RPMI7951 (cell line): ENCODE measurements at regions not wholly inside any gene's neighbourhood (a gene's known extent, or its start where the extent isn't known, plus 50 kb on each side); places are given as distances from the start of the nearest gene placed in this dataset.
A peak's percentile ranks its signal among the peaks of the same experiment; 100 is the strongest.

ENCODE experiments used
- DNase-seq: peaks from one replicate; pipeline ENCODE4 v3.0.0-alpha.2; 2012; ENCODE audit warnings: low read depth

DNA sequence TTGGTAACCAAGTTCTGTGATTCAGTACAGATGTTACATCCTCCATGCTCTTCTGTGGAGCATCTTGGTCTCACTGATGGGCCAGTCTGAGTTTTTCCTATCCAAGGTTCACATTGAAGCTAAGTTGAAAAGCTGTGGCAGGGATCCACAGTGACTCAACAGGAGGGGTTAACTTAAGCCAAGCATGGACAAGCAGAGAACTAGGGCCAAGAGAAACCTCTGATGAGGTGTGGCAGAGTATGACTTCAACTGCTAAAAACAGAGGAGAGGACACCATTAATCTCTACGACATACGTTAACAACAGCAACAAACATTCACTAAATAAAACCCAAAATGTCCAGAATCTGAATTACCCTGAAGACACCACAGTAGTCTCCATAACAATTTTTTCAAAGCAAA lies 268.1 kb upstream of the UBE2E2 start:
- no peak for DNase-seq

- DNase-seq: no peak
Observed at GRCh38 chr3:22937536-22937935, 265.6 kb upstream of the UBE2E2 start.

- no peak for DNase-seq
Observed at GRCh38 chr3:22938739-22939138, 264.4 kb upstream of the UBE2E2 start.

DNA sequence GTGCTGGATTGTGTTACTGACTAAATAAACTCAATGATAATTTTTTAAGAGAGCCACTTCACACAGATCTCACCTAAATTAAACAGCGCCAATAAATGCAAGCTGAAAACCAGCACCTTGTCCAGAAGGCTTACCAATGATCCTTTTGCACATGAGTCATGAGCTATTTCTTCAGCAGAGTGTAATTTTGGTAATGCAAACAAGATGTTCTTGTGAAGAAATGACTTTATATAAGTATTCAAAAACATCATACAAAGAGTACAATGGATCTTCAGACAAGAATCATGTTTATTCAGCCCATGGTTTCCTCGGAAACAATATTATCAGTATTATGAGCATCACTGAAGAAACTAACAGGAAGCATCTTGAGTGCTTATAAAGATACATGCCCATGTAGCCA lies 263.8 kb upstream of the UBE2E2 start:
- peak; percentile 8 for DNase-seq

DNA sequence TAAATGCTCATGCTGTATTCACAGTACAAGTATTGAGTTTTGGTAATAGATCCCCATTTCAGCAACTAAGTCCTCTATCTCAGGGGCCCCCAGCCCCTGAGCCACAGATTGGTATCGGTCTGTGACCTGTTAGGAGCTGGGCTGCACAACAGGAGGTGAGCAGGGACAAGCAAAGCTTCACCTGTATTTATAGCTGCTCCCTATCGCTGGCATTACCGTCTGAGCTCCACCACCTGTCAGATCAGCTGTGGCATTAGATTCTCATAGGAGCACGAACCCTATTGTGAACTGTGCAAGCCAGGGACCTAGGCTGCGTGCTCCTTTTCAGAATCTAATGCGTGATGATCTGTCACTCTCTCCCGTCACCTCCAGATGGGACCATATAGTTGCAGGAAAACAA lies 262.8 kb upstream of the UBE2E2 start:
- DNase-seq: no peak

- no peak for DNase-seq
Observed at GRCh38 chr3:22942981-22943380, 260.1 kb upstream of the UBE2E2 start.

DNA sequence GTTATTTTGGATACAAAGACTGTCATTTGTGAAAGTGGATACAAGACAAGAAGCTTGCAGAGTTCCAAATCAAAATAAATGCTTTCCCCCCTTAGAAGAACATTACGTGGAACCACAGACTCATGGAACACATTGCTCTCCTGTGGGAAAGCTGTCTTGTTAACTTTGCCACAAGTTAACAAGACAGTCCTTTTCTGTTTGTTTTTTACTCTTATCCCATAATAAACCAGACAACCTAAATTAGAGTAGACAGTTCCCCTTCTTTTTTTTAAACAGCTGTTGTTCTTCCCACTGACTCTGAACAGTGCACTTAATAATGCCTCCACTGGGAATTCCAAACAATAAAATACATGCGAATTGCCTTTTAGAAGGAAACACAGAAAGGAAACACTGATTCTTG lies 255.3 kb upstream of the UBE2E2 start:
- no peak for DNase-seq

DNA sequence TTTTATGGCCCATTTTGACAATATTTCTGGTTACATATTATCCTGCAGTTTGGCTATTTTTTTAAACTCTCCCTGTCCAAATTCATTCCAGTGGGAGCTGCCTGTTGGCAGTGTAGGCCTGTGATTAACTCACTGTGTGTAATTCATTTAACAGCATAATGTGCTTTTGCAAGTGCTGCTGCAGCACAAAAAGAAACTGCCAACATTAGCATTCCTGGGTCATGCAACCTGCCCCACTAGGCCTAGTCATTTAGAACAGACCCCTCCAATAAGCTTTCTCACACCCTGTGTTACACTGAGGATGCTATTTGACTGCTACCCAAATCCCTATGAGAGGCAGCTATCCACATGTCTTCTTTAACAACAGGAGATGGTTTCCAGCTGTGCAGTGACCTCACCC lies 251.2 kb upstream of the UBE2E2 start:
- DNase-seq: no peak

DNA sequence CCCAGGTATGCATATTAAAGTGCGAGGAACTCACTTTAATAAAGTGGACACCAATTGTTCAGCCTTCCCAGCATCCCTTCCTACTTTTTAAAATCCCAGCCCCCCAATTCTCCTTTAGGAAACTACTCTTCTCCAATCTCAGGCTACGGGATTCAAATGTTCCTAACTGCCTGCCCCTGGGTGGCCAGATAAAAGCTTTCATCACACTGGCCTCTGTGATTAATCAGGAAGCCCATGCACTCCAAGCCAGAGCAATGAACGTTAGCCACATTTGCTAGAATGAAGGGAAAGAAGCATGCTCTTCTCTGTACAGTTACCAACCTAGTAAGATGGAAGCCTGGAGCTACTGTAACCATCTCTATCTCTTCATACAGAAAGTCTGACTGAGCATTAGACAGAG lies 250.3 kb upstream of the UBE2E2 start:
- no peak for DNase-seq

DNA sequence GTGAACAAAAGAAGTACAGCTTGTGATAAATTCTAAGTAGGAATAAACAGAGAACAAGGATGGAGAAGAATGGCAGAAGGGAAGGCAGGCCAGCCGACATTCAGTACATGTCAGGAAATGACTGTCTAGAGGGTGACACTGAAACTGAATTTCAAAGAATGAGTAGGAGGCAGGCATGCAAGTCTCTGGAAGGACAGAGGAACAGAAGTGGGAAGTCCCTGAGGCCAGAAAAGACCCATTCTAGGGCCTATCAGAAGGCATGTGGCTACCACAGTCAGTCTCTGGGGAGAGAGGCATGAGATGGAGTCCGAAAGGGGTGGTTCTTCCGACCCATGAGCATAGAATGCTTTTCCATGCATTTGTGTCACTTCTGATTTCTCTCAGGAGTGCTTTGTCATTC lies 243.5 kb upstream of the UBE2E2 start:
- no peak for DNase-seq

- DNase-seq: peak; percentile 32
Observed at GRCh38 chr3:22960105-22960984, 242.8 kb upstream of the UBE2E2 start.

- no peak for DNase-seq
Observed at GRCh38 chr3:22962244-22962643, 240.9 kb upstream of the UBE2E2 start.

- DNase-seq: no peak
Observed at GRCh38 chr3:22966349-22966748, 236.8 kb upstream of the UBE2E2 start.

DNA sequence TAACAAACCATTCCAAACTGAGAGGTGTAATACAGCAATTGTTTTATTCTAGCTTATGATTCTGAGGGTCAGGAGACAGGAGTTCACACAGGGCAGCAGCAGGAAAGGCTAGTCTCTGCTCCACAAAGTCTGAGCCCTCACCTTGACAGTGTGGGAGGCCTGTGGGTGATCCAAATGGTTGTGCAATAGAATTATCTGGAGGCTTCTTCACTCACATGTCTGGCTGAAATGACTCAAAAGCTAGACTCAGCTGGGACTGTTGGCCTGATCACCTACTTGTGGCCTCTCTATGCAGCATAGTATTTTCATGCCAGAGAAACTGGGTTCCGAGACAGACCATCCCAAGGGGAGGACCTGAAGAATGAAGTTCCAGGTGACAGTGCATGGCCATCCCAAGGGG lies 233.9 kb upstream of the UBE2E2 start:
- DNase-seq: no peak

DNA sequence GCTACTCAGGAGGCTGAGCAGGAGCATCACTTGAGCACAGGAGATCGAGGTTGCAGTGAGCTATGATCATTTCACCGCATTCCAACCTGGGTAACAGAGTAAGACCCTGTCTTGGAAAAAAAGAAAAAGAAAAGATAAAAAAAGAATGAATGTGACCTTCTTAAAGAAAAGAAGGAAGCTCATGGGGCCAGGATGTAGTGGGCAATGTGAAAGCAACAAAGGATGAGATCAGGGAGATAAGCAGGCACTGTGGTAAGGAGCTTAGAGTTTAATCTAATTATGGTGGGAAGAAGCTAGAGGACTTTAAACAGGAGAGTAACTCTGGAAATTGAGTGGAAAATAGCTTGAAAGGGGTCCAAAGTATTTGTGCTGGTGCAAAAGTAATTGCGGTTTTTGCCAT lies 231.6 kb upstream of the UBE2E2 start:
- DNase-seq: no peak

DNA sequence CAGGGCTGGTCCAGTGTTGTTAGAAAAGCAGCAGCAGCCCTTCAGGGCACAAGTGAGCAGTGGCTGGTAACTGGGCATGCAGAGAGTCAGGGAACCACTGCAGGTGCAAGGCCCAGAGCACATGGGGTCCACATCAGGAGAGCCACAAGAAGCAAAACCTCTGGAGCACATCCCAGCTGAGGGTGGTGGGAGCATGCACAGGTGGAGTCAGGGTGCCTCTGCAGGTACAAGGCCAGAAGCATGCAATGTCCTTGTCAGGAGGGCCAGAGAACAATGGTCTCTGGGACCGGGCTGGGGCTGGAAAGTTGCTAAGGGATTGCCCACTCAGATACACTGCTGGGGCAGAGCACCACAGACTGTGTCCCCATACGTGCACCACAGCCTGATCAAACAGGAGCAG lies 226.1 kb upstream of the UBE2E2 start:
- DNase-seq: no peak

DNA sequence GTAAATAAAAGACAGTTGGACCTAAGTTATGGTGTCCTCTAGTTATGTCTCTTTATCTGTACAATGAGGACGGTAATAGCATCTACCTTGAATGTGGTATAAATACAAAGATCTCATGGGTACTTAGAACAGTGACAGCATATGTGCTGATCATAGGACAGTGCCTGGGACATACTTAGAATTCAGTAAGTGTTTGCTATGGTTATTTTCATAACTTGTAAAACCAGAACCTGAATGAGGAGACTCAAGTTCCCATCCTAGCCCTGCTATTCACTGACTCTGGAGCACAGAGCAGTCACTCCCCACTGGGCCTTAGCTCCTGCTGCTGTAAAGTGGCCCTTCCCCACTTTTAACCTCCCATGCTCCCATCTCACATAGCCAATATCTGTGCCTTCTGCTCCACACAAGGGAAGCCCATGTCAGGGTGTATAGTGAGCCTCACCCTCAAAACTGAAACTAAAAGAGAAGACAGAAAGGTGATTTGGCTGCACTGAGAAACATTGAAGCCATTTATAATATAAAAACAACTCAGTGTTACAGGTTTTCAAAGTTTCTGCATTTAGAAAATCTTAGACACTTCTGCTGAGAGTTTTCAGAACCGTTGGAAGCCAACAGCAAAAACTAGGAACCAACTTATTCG lies 225.4 kb upstream of the UBE2E2 start:
- no peak for DNase-seq

- DNase-seq: no peak
Observed at GRCh38 chr3:22979581-22979980, 223.5 kb upstream of the UBE2E2 start.

DNA sequence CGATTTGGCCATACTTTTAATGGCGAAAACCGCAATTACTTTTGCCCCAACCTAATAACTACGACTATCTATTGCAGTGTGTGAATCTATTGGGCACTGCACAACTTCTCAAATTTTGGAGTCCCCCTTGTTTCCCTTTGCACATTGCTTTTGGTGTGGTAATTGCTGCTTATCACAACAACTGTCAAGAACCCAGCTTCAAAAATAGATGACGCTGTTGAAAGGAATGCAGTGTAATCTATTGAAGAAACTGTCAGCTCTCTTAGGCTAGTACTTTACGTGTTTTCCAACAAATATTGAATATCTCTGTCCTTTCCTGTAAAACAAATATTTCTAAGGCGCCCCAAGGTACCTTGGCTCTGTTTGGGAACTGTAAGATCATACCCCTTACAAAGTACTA lies 222.8 kb upstream of the UBE2E2 start:
- DNase-seq: peak; percentile 41

- no peak for DNase-seq
Observed at GRCh38 chr3:22981166-22981565, 222.0 kb upstream of the UBE2E2 start.

DNA sequence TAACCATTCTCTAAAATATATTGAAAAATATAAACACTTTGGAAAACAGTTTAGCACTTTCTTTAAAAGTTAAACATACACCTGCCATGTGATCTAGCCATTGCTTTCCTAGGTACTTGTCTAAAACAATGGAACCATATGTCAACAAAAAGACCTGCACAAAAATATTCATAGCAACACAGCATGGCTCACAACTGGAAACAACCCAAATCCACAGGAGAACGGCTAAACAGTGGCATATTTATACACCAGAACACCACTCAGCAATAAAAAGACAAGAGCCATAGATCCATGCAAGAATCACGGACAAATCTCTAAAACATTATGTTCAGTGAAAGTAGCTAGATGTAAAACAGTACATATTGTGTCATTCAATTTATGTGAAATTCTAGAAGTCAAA lies 221.3 kb upstream of the UBE2E2 start:
- no peak for DNase-seq

DNA sequence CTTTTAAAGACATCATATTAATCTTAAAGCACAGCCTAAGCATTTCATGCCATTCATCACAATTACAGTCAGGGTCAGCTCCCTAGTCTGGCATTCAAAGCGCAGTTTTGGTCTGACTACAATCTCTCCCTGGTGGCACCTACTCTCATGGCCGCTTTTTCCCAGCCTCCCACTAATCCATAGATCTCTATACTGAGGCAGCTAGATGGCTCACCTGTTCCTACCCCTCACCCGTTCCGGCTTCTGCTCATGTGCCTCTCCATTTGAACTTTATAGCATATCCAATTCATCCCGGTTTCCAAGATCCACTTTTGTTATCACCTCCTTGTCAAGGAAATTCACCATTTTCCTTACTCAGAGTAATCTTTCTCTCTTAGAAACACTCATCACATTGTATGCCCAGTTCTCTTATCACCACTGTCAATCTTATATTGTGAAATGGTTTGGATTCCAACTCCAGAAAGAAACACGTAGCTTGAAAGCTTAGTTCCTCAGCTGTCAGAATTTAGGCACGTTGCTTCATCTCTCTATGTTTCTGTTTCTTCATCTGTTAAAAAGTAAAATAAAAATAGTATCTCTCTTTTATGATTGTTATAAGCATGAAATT lies 220.0 kb upstream of the UBE2E2 start:
- DNase-seq: peak; percentile 44

DNA sequence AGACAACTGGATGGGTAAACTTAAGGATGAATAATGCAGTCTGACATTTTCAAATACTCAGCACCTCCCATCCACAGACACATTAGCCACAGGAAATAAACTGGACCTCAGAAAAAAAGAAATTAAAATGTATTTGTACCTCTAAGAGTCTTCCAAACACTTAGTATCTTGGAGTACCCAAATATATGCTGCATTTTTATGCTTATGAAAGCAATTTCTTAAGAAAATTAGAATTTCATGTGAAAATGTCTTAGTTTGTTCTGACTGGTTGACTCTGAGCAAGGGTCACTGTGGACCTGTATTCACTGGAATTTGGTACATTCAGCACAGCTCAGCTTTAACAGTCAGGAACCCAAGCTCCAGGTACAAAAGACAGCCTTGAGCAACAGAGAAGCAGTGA lies 216.2 kb upstream of the UBE2E2 start:
- no peak for DNase-seq
